ENCODE measurements at regions not wholly inside any gene's neighbourhood (a gene's known extent, or its start where the extent isn't known, plus 50 kb on each side); places are given as distances from the start of the nearest gene placed in this dataset.

DNA sequence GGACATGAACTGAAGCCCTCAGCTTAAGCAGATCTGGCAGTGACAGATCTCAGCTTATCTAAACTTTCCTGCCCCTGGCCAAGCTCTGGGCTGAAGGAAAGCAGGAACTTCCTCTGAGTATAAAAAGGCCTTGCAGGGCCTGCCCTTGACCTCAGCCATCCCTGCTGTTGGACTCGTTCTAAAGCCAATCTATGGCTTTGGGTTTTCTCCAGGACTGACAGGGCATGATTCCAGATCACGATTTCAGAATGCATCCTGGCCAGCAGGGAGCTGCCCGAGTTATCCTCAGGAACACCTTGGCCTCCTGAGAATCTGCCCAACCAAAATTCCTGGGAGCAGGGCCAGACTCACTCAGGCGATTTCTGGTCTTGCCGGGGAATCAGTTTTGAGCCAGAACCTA is 502.7 kb downstream of the TLE4 start:
- TF ChIP-seq TAF1 (IDR thresholded peaks at IDR 0.05; ENCODE audit: borderline replicate concordance, insufficient read depth, low read length) (no peak), SIN3A (IDR thresholded peaks at IDR 0.05; ENCODE audit: borderline replicate concordance, insufficient read depth, low read length) (no peak), FOXP2 (optimal IDR thresholded peaks at IDR 0.05; ENCODE audit: borderline replicate concordance, extremely low read depth, extremely low read length, insufficient read depth) (no peak), POLR2AphosphoS5 (IDR thresholded peaks at IDR 0.05; ENCODE audit: low read depth, low read length) (no peak)
- TF ChIP-seq, protein P1, sequence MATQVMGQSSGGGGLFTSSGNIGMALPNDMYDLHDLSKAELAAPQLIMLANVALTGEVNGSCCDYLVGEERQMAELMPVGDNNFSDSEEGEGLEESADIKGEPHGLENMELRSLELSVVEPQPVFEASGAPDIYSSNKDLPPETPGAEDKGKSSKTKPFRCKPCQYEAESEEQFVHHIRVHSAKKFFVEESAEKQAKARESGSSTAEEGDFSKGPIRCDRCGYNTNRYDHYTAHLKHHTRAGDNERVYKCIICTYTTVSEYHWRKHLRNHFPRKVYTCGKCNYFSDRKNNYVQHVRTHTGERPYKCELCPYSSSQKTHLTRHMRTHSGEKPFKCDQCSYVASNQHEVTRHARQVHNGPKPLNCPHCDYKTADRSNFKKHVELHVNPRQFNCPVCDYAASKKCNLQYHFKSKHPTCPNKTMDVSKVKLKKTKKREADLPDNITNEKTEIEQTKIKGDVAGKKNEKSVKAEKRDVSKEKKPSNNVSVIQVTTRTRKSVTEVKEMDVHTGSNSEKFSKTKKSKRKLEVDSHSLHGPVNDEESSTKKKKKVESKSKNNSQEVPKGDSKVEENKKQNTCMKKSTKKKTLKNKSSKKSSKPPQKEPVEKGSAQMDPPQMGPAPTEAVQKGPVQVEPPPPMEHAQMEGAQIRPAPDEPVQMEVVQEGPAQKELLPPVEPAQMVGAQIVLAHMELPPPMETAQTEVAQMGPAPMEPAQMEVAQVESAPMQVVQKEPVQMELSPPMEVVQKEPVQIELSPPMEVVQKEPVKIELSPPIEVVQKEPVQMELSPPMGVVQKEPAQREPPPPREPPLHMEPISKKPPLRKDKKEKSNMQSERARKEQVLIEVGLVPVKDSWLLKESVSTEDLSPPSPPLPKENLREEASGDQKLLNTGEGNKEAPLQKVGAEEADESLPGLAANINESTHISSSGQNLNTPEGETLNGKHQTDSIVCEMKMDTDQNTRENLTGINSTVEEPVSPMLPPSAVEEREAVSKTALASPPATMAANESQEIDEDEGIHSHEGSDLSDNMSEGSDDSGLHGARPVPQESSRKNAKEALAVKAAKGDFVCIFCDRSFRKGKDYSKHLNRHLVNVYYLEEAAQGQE (IDR thresholded peaks at IDR 0.05; ENCODE audit: insufficient read depth in 1 of 2, low read depth in 2 of 2, low read length in 2 of 2): no peak

DNA sequence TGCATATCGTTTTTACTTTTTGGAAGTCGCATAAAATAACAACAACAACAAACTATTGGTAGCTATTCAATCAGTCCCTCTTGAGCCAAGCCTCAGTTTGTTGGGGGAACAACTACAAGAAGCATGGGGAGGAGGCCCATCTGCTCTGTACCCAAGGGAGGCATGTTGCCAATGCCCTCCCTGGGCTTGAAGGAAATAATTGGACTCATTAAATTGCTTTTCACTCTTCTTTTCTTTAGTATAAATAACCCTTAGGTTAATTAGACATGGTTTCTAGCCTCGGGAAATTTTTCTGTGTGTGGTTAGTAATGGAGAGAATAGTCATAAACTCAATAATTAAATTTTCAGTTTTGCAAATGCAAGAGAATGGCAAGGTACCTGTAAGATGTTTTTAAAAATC is 500.7 kb downstream of the TLE4 start:
- TF ChIP-seq POLR2AphosphoS5 (IDR thresholded peaks at IDR 0.05; ENCODE audit: low read depth, low read length) (no peak), TAF1 (IDR thresholded peaks at IDR 0.05; ENCODE audit: borderline replicate concordance, insufficient read depth, low read length) (no peak)
- TF ChIP-seq, protein P1 (IDR thresholded peaks at IDR 0.05; ENCODE audit: insufficient read depth in 1 of 2, low read depth in 2 of 2, low read length in 2 of 2): no peak

DNA sequence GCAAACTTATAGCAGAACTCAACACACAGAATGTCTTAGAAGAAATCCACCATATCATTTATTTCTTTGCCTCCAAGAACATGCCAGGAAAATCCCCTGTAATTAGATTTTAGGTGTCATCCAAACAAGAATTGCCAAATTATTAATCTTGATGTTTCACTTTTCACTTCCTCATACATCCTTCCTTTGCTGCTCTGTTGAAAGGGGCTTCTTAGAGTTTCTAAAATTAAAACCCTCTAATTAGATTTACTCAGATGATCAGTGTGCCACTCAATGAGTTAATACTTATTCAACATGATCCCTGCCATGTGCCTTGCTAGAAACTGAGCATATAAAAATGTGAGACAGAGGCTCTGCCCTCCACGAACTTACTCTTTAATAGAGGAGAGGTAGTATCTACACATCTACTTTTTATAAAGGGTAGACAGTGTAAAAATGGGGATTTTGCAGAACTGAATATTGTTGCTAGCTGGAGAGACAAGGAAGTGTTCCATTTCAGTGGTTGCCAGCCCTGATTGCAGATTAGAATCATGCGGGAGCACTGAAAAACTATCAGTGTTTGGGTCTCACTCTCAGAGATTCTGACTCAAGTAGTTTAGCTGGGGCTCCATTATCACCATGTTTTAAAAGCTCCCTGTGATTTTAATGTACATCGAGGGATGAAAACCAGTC is 498.4 kb downstream of the TLE4 start:
- TF ChIP-seq TAF1 (IDR thresholded peaks at IDR 0.05; ENCODE audit: borderline replicate concordance, insufficient read depth, low read length) (no peak), POLR2AphosphoS5 (IDR thresholded peaks at IDR 0.05; ENCODE audit: low read depth, low read length) (no peak), FOXP2 (optimal IDR thresholded peaks at IDR 0.05; ENCODE audit: borderline replicate concordance, extremely low read depth, extremely low read length, insufficient read depth) (no peak), SIN3A (IDR thresholded peaks at IDR 0.05; ENCODE audit: borderline replicate concordance, insufficient read depth, low read length) (no peak)
- TF ChIP-seq, protein P1 (IDR thresholded peaks at IDR 0.05; ENCODE audit: insufficient read depth in 1 of 2, low read depth in 2 of 2, low read length in 2 of 2): no peak

DNA sequence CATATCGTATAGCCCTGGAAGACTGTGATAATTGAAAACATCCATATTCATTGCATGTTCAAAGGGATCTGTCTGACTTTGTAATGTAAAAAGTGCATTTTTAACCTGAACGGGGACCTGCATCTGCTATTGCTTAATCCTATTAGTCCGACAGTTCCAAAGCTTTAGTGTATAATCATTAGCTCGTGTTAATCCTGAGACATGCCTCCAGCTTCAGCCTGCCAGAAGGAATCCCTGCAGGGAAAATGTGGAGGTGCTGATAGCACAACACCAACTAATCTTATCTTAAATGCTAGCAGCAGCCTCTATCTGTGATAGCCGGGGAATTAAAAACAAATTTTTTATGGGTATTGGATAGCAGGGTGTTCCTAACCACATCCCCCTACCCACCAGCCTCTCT is 495.2 kb downstream of the TLE4 start:
- TF ChIP-seq TAF1 (IDR thresholded peaks at IDR 0.05; ENCODE audit: borderline replicate concordance, insufficient read depth, low read length): no peak
- TF ChIP-seq FOXP2 (optimal IDR thresholded peaks at IDR 0.05; ENCODE audit: borderline replicate concordance, extremely low read depth, extremely low read length, insufficient read depth): no peak
- TF ChIP-seq, protein P1 (IDR thresholded peaks at IDR 0.05; ENCODE audit: insufficient read depth in 1 of 2, low read depth in 2 of 2, low read length in 2 of 2): no peak
- TF ChIP-seq POLR2AphosphoS5 (IDR thresholded peaks at IDR 0.05; ENCODE audit: low read depth, low read length): no peak
- no peak for TF ChIP-seq SIN3A (IDR thresholded peaks at IDR 0.05; ENCODE audit: borderline replicate concordance, insufficient read depth, low read length)

DNA sequence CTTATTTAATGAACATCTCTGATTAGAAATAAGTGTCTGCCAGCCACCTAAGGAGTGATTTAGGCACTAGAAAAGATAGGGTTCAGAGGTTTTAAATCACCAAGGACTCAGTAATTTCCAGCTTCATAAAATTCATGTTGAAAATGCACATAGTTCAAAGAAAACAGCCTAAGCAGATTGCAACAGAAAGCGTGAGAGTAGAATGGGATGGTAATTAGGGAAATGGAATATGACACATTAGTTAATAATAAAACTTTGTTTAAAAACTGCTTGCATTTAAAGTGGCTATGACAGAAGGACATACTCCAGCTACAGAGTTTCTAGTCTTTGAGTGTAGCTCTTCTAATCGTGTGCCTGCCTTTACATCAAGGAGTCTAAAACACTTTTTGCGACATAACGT is 490.8 kb downstream of the TLE4 start:
- TF ChIP-seq FOXP2 (optimal IDR thresholded peaks at IDR 0.05; ENCODE audit: borderline replicate concordance, extremely low read depth, extremely low read length, insufficient read depth): no peak
- no peak for TF ChIP-seq SIN3A (IDR thresholded peaks at IDR 0.05; ENCODE audit: borderline replicate concordance, insufficient read depth, low read length)
- TF ChIP-seq POLR2AphosphoS5 (IDR thresholded peaks at IDR 0.05; ENCODE audit: low read depth, low read length): no peak
